ENCODE measurements at regions not wholly inside any gene's neighbourhood (a gene's known extent, or its start where the extent isn't known, plus 50 kb on each side); places are given as distances from the start of the nearest gene placed in this dataset.

DNA sequence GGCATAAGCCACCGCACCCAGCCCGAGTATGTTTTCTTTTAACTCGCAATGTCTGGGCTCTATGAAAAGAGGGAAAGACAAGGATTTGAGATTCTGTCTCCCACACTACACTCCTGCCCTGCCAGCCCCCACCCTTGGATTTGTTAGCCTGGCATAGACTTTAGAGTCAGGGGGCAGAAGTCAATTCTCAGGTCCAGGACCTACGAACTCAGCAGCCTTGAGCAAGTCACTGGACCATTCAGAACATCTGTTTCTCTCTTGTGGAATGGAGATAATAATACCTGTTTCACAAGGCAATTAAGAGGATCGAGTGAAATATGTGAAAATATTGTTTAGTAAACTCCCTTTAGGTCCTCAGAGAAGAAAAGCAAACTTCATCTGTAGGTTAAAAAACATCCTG lies 66.1 kb upstream of the FUT8 start:
- no peak for TF ChIP-seq POLR2A (IDR thresholded peaks at IDR 0.05)
- TF ChIP-seq, protein P1, sequence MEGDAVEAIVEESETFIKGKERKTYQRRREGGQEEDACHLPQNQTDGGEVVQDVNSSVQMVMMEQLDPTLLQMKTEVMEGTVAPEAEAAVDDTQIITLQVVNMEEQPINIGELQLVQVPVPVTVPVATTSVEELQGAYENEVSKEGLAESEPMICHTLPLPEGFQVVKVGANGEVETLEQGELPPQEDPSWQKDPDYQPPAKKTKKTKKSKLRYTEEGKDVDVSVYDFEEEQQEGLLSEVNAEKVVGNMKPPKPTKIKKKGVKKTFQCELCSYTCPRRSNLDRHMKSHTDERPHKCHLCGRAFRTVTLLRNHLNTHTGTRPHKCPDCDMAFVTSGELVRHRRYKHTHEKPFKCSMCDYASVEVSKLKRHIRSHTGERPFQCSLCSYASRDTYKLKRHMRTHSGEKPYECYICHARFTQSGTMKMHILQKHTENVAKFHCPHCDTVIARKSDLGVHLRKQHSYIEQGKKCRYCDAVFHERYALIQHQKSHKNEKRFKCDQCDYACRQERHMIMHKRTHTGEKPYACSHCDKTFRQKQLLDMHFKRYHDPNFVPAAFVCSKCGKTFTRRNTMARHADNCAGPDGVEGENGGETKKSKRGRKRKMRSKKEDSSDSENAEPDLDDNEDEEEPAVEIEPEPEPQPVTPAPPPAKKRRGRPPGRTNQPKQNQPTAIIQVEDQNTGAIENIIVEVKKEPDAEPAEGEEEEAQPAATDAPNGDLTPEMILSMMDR (IDR thresholded peaks at IDR 0.05): no peak
- no peak for TF ChIP-seq POLR2AphosphoS5 (IDR thresholded peaks at IDR 0.05; ENCODE audit: insufficient read depth in 1 of 2, low read depth in 1 of 2)
